PC-9 (cell line): ENCODE measurements at regions not wholly inside any gene's neighbourhood (a gene's known extent, or its start where the extent isn't known, plus 50 kb on each side); places are given as distances from the start of the nearest gene placed in this dataset.

Source experiments
- EZH2 ChIP-seq: fragments of 200-600 bp; sonication (generic); IDR thresholded peaks from 2 replicates; pipeline ENCODE4 v1.8.0; 2017; ENCODE audit warnings: antibody characterized with exemption, low read depth
- TF ChIP-seq, protein P1 (sequence below): fragments of 200-600 bp; sonication (generic); conservative IDR thresholded peaks from 2 replicates; pipeline ENCODE4 v1.6.1; 2017; ENCODE audit warnings: mixed run types, antibody characterized with exemption, mild to moderate bottlenecking, moderate library complexity

DNA sequence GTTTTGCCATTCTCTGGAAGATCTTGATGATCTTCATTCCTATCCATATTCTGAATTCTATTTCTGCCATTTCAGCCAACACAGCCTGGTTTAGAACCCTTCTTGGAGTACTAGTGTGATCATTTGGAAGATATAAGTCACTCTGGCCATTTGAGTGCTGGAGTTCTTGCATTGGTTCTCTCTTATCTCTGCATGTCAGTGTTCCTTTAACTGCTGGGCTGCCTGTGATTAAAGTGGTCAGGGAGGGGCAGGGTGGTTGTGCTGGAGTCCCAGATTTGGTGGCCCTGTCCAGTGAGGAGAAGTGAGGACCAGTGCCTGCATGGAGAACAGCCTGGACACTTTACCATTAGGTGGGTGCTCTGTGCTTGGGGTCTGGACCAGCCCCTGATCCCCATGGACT lies 173.0 kb downstream of the SOD2 start:
- TF ChIP-seq, protein P1, sequence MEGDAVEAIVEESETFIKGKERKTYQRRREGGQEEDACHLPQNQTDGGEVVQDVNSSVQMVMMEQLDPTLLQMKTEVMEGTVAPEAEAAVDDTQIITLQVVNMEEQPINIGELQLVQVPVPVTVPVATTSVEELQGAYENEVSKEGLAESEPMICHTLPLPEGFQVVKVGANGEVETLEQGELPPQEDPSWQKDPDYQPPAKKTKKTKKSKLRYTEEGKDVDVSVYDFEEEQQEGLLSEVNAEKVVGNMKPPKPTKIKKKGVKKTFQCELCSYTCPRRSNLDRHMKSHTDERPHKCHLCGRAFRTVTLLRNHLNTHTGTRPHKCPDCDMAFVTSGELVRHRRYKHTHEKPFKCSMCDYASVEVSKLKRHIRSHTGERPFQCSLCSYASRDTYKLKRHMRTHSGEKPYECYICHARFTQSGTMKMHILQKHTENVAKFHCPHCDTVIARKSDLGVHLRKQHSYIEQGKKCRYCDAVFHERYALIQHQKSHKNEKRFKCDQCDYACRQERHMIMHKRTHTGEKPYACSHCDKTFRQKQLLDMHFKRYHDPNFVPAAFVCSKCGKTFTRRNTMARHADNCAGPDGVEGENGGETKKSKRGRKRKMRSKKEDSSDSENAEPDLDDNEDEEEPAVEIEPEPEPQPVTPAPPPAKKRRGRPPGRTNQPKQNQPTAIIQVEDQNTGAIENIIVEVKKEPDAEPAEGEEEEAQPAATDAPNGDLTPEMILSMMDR: no peak
- TF ChIP-seq EZH2: no peak
